GM12878 (cell line): ENCODE measurements at regions not wholly inside any gene's neighbourhood (a gene's known extent, or its start where the extent isn't known, plus 50 kb on each side); places are given as distances from the start of the nearest gene placed in this dataset.

ENCODE experiments used
- ATAC-seq: fragments of 200-7000 bp; cut with Tn5 transposase; 3 replicates; pipeline ENCODE4 v1.9.1; 2020; ENCODE audit warnings: mild to moderate bottlenecking, moderate library complexity
- BruUV-seq: library from RNA; stranded (reverse); fragments of 400-500 nt; replicated peaks from 2 replicates; lab custom pipeline; 2021; lab: Mats Ljungman, UMichigan
- CTCF ChIA-PET: fragments of 300-600 bp; sonication (Branson Sonifier 250); formaldehyde crosslinking; extraction: SDS; loops from one replicate; lab custom pipeline; 2021; ENCODE audit warnings: inconsistent platforms; lab: Yijun Ruan, JAX
- POLR2A ChIA-PET: fragments of 350-600 bp; formaldehyde crosslinking; extraction: SDS; loops from one replicate; lab custom pipeline; 2021; ENCODE audit warnings: inconsistent platforms; lab: Charles Lee
- RAD21 ChIA-PET: fragments of 300-600 bp; sonication (Branson Sonifier 250); formaldehyde crosslinking; loops from one replicate; lab custom pipeline; 2023; ENCODE audit warnings: antibody characterized with exemption; ENCODE audit not compliant: unreplicated experiment; lab: Charles Lee
- SMC1A ChIA-PET: fragments of 300-600 bp; sonication (Branson Sonifier 250); formaldehyde crosslinking; loops from one replicate; lab custom pipeline; 2023; ENCODE audit not compliant: unreplicated experiment, uncharacterized antibody; lab: Charles Lee
- DNase-seq: peaks from one replicate; pipeline ENCODE4 v3.0.0-alpha.2; 2011; ENCODE audit warnings: low read depth, low spot score
- FAIRE-seq: peaks from 3 replicates; lab custom pipeline; 2011; peaks lifted over from hg19 to GRCh38; lab: Jason Lieb, UNC
- H2AFZ ChIP-seq: 2 replicates; pipeline ENCODE4 v1.6.0; 2011; ENCODE audit warnings: low read depth, low read length, control low read depth; ENCODE audit not compliant: control insufficient read depth
- H3K27ac ChIP-seq: 2 replicates; pipeline ENCODE4 v1.5.1; 2011; ENCODE audit warnings: control low read depth; ENCODE audit not compliant: control insufficient read depth, insufficient read depth
- H3K27me3 ChIP-seq, 2 experiments: replicated peaks in 1 of 2; 2 replicates each; pipeline versions ENCODE4 v1.6.0 to v1.6.1; 2011; ENCODE audit warnings: low read length in 1 of 2; ENCODE audit not compliant: control insufficient read depth in 2 of 2, insufficient read depth in 2 of 2
- H3K36me3 ChIP-seq, 2 experiments: 2 replicates each; pipeline ENCODE4 v1.5.1; 2011; ENCODE audit warnings: low read length in 1 of 2; ENCODE audit not compliant: control insufficient read depth in 2 of 2, insufficient read depth in 2 of 2
- H3K4me1 ChIP-seq: 2 replicates; pipeline ENCODE4 v1.6.1; 2011; ENCODE audit warnings: mild to moderate bottlenecking, low read length, moderate library complexity, mixed read lengths; ENCODE audit not compliant: control insufficient read depth, insufficient read depth
- H3K4me2 ChIP-seq: 2 replicates; pipeline ENCODE4 v1.6.0; 2011; ENCODE audit warnings: control low read depth; ENCODE audit not compliant: control insufficient read depth, insufficient read depth
- H3K4me3 ChIP-seq: fragments of 200-600 bp; sonication (generic); 2 replicates; pipeline ENCODE4 v1.5.1; 2016
- H3K79me2 ChIP-seq: 2 replicates; pipeline ENCODE4 v1.6.0; 2011; ENCODE audit warnings: low read length; ENCODE audit not compliant: control insufficient read depth, insufficient read depth
- H3K9ac ChIP-seq: 2 replicates; pipeline ENCODE4 v1.8.0; 2011; ENCODE audit warnings: low read length, control low read depth, mixed read lengths; ENCODE audit not compliant: control insufficient read depth, insufficient read depth
- H3K9me3 ChIP-seq: replicated peaks from 3 replicates; pipeline ENCODE4 v1.5.1; 2011; ENCODE audit warnings: mild to moderate bottlenecking, low read length; ENCODE audit not compliant: control insufficient read depth, insufficient read depth
- H4K20me1 ChIP-seq: 2 replicates; pipeline ENCODE4 v1.6.0; 2011; ENCODE audit not compliant: control insufficient read depth, insufficient read depth
- BRCA1 ChIP-seq: IDR thresholded peaks from 2 replicates; pipeline ENCODE4 v1.6.1; 2011; ENCODE audit warnings: low read depth, low read length, improper control_type of control experiment
- FOXK2 ChIP-seq: fragments of 450-650 bp; IDR thresholded peaks from 2 replicates; pipeline ENCODE4 v1.6.1; 2017; ENCODE audit warnings: mild to moderate bottlenecking, moderate library complexity
- FOXM1 ChIP-seq: IDR thresholded peaks from 2 replicates; pipeline ENCODE4 v1.6.1; 2012; ENCODE audit warnings: low read depth, mild to moderate bottlenecking, inconsistent platforms, low read length, moderate library complexity
- KAT2A ChIP-seq: conservative IDR thresholded peaks from 2 replicates; pipeline ENCODE4 v1.6.1; 2011; ENCODE audit warnings: low read depth, low read length; ENCODE audit not compliant: control insufficient read depth
- NFYB ChIP-seq: IDR thresholded peaks from 2 replicates; pipeline ENCODE4 v1.6.1; 2011; ENCODE audit warnings: low read depth, mild to moderate bottlenecking, low read length, improper control_type of control experiment, moderate library complexity; ENCODE audit not compliant: insufficient read depth
- SRF ChIP-seq, 2 experiments: IDR thresholded peaks; 2 replicates each; pipeline ENCODE4 v1.6.1; 2011; ENCODE audit warnings: low read depth in 2 of 2, low read length in 2 of 2, mild to moderate bottlenecking in 1 of 2, moderate library complexity in 1 of 2
- TCF7 ChIP-seq: IDR thresholded peaks from 2 replicates; pipeline ENCODE4 v1.6.1; 2014; ENCODE audit warnings: antibody characterized with exemption, borderline replicate concordance
- ZNF274 ChIP-seq: IDR thresholded peaks from one replicate; pipeline ENCODE4 v1.8.0; 2011; ENCODE audit not compliant: insufficient read length, insufficient read depth
- WGBS: methylation state at CpG from one replicate; pipeline ENCODE4 v1.1.6; 2016; ENCODE audit warnings: low lambda C conversion rate; ENCODE audit not compliant: insufficient replicate concordance, insufficient coverage; ENCODE audit errors: missing lambda C conversion rate; 5-methylcytosine and 5-hydroxymethylcytosine counted together
- in situ Hi-C: fragments of 300-500 bp; cut with MboI; formaldehyde crosslinking; loops from 9 replicates; pipeline ENCODE4 v1.14.3; 2018; ENCODE audit warnings: mixed read lengths
- intact Hi-C: fragments of 100-400 bp; cut with micrococcal nuclease; formaldehyde crosslinking; loops from one replicate; pipeline ENCODE4 v1.14.2; 2022; ENCODE audit not compliant: unreplicated experiment
- TF ChIP-seq, protein P1 (sequence below): fragments of 450-650 bp; IDR thresholded peaks from 2 replicates; pipeline ENCODE4 v1.6.1; 2018; ENCODE audit warnings: mild to moderate bottlenecking, low read depth, moderate library complexity; ENCODE audit not compliant: partially characterized antibody
- TF ChIP-seq, protein P2 (sequence below): IDR thresholded peaks from 2 replicates; pipeline ENCODE4 v1.6.1; 2011; ENCODE audit warnings: mild to moderate bottlenecking, low read depth, low read length, moderate library complexity; ENCODE audit not compliant: insufficient replicate concordance
- TF ChIP-seq, protein P3 (sequence below): fragments of 450-650 bp; IDR thresholded peaks from 2 replicates; pipeline ENCODE4 v1.6.1; 2017; ENCODE audit warnings: borderline replicate concordance
- TF ChIP-seq, protein P4 (sequence below): IDR thresholded peaks from 2 replicates; pipeline ENCODE4 v1.6.1; 2012; ENCODE audit warnings: low read length, inconsistent platforms
- TF ChIP-seq, protein P5 (sequence below): IDR thresholded peaks from 2 replicates; pipeline ENCODE4 v1.6.1; 2011; ENCODE audit warnings: borderline replicate concordance, low read depth, mild to moderate bottlenecking, moderate library complexity, mixed read lengths, low read length; ENCODE audit not compliant: insufficient read depth; ENCODE audit errors: extremely low read length

DNA sequence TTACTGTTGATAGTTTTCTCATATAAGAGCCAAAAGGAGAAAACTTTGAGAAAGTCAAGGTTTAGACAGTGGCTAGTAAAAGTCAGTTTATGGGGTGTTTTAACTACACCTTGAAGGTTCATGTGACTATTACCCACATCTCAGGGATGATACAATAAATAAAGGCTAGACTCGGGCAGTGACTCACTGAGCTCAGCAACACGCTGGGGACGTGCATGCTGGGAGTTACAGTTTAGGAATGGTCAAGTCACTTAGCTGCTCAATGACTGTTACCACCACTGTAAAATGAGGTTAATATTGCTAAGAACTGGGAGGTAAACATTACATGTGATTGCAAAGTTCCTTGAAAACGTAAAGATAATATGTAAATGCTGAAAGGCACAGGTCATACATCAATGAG lies 1254.4 kb upstream of the PHF14 start (continued):
- TF ChIP-seq, protein P1, sequence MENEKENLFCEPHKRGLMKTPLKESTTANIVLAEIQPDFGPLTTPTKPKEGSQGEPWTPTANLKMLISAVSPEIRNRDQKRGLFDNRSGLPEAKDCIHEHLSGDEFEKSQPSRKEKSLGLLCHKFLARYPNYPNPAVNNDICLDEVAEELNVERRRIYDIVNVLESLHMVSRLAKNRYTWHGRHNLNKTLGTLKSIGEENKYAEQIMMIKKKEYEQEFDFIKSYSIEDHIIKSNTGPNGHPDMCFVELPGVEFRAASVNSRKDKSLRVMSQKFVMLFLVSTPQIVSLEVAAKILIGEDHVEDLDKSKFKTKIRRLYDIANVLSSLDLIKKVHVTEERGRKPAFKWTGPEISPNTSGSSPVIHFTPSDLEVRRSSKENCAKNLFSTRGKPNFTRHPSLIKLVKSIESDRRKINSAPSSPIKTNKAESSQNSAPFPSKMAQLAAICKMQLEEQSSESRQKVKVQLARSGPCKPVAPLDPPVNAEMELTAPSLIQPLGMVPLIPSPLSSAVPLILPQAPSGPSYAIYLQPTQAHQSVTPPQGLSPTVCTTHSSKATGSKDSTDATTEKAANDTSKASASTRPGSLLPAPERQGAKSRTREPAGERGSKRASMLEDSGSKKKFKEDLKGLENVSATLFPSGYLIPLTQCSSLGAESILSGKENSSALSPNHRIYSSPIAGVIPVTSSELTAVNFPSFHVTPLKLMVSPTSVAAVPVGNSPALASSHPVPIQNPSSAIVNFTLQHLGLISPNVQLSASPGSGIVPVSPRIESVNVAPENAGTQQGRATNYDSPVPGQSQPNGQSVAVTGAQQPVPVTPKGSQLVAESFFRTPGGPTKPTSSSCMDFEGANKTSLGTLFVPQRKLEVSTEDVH: no peak
- TF ChIP-seq, protein P2, sequence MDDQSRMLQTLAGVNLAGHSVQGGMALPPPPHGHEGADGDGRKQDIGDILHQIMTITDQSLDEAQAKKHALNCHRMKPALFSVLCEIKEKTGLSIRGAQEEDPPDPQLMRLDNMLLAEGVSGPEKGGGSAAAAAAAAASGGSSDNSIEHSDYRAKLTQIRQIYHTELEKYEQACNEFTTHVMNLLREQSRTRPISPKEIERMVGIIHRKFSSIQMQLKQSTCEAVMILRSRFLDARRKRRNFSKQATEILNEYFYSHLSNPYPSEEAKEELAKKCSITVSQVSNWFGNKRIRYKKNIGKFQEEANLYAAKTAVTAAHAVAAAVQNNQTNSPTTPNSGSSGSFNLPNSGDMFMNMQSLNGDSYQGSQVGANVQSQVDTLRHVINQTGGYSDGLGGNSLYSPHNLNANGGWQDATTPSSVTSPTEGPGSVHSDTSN: no peak

DNA sequence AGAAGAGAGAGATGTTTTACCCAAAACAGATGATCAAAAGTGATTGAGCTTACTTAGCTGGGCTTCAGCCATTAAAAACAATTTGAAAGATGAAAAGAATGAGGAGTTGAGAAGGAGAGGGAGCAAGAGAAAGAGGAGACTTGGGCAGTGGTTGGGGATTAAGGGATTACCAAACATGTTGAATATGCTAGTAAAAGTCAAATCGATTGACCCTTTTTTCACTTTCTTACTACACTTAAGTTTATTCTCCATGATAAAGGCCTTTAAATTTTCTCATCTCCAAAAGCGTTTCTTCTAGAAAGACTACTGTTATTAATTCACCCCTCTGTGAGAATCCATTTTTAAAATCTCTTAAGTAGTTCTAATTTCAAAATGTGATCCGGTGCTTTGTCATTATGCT lies 1254.0 kb upstream of the PHF14 start:
- ChIA-PET POLR2A (no interaction called here), SMC1A (no interaction called here), CTCF (no interaction called here), RAD21 (no interaction called here)
- no peak overlapping the region for H3K27ac ChIP-seq
- H3K36me3 ChIP-seq: no peaks in the 10 kb centered on the region
- H3K4me3 ChIP-seq: no peak overlapping the region
- no peaks in the 10 kb centered on the region for H3K9me3 ChIP-seq
- no peaks in the 10 kb centered on the region for H3K4me1 ChIP-seq
- BruUV-seq: no TSS peak
- H3K9ac ChIP-seq: no peak overlapping the region
- no peak overlapping the region for H2AFZ ChIP-seq
- TF ChIP-seq FOXK2 (no peak), TCF7 (no peak), BRCA1 (no peak), KAT2A (no peak), NFYB (no peak), FOXM1 (no peak), ZNF274 (no peak), SRF (IDR thresholded peaks at IDR 0.05; ENCODE audit: low read depth in 2 of 2, low read length in 2 of 2) (no peak)
- TF ChIP-seq, protein P3, sequence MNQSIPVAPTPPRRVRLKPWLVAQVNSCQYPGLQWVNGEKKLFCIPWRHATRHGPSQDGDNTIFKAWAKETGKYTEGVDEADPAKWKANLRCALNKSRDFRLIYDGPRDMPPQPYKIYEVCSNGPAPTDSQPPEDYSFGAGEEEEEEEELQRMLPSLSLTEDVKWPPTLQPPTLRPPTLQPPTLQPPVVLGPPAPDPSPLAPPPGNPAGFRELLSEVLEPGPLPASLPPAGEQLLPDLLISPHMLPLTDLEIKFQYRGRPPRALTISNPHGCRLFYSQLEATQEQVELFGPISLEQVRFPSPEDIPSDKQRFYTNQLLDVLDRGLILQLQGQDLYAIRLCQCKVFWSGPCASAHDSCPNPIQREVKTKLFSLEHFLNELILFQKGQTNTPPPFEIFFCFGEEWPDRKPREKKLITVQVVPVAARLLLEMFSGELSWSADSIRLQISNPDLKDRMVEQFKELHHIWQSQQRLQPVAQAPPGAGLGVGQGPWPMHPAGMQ: no peak
- TF ChIP-seq, protein P4, sequence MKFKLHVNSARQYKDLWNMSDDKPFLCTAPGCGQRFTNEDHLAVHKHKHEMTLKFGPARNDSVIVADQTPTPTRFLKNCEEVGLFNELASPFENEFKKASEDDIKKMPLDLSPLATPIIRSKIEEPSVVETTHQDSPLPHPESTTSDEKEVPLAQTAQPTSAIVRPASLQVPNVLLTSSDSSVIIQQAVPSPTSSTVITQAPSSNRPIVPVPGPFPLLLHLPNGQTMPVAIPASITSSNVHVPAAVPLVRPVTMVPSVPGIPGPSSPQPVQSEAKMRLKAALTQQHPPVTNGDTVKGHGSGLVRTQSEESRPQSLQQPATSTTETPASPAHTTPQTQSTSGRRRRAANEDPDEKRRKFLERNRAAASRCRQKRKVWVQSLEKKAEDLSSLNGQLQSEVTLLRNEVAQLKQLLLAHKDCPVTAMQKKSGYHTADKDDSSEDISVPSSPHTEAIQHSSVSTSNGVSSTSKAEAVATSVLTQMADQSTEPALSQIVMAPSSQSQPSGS: no peak
- TF ChIP-seq, protein P5, sequence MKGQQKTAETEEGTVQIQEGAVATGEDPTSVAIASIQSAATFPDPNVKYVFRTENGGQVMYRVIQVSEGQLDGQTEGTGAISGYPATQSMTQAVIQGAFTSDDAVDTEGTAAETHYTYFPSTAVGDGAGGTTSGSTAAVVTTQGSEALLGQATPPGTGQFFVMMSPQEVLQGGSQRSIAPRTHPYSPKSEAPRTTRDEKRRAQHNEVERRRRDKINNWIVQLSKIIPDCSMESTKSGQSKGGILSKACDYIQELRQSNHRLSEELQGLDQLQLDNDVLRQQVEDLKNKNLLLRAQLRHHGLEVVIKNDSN: no peak
- ATAC-seq (no peak), DNase-seq (no peak), FAIRE-seq (no peak)
- H3K27me3 ChIP-seq: no peaks in the 10 kb centered on the region
- H3K79me2 ChIP-seq: no peaks in the 10 kb centered on the region
- in situ Hi-C loops (no loop called here), intact Hi-C loops (no loop called here)
- no peaks in the 10 kb centered on the region for H4K20me1 ChIP-seq
- no peak overlapping the region for H3K4me2 ChIP-seq
- WGBS: 15% methylated on average over 3 of the region's 3 CpGs
